ENCODE measurements at regions not wholly inside any gene's neighbourhood (a gene's known extent, or its start where the extent isn't known, plus 50 kb on each side); places are given as distances from the start of the nearest gene placed in this dataset.
A peak's percentile ranks its signal among the peaks of the same experiment; 100 is the strongest.
"Not testable (repeated sequence)": the region's sequence is repeated elsewhere in the genome, so short reads cannot be mapped to it uniquely, and the experiment has no call there.

GRCh38 chr12:94012590-94012989 is 135.8 kb upstream of the PLXNC1 start:
- DNase-seq: no peak
- Histone ChIP-seq H3K9me3 (no peaks in the 10 kb centered on the region), H3K4me3 (ENCODE audit: control insufficient read depth in 1 of 2, extremely low read depth in 1 of 2, low read length in 1 of 2) (no peak overlapping the region), H3K36me3 (ENCODE audit: control insufficient read depth in 2 of 2, extremely low read depth in 1 of 2, insufficient read depth in 1 of 2, low read length in 1 of 2) (no peaks in the 10 kb centered on the region), H3K4me1 (ENCODE audit: control insufficient read depth in 1 of 2, extremely low read depth in 1 of 2, insufficient read depth in 2 of 2, low read length in 2 of 2) (peaks cover 3 to 7% of the 10 kb centered on the region in 2 experiments), H3K27ac (ENCODE audit: low read length) (no peak overlapping the region), H3K27me3 (replicated peaks in 1 of 2; ENCODE audit: control insufficient read depth in 2 of 2, extremely low read depth in 1 of 2, insufficient read depth in 2 of 2, low read length in 1 of 2) (peaks cover 0 to 3% of the 10 kb centered on the region in 2 experiments)
- H3K9me3 Mint-ChIP-seq: peaks cover 11 to 23% (median 13%) of the 10 kb centered on the region in 3 donors
- H3K4me3 Mint-ChIP-seq: no peak overlapping the region
- no peak for ATAC-seq (replicated peaks in 1 of 4)
- peak overlapping the region in 1 of 2 donors; percentile 28 for H3K27ac Mint-ChIP-seq
- H3K27me3 Mint-ChIP-seq: no peaks in the 10 kb centered on the region
- H3K36me3 Mint-ChIP-seq: peaks cover 10% of the 10 kb centered on the region
- ChIA-PET POLR2A (no interaction called here), CTCF (interaction anchor here in 1 of 2 donors (0.7 kb wide), 1 partner anchor 75 kb away, joined by 4 read pairs; no protein-coding TSS in a partner anchor)
- peaks cover 16 to 31% (median 29%) of the 10 kb centered on the region in 3 donors for H3K4me1 Mint-ChIP-seq
- no CpG with 5 or more reads among the region's 1 CpG for WGBS (ENCODE audit: insufficient coverage)

DNA sequence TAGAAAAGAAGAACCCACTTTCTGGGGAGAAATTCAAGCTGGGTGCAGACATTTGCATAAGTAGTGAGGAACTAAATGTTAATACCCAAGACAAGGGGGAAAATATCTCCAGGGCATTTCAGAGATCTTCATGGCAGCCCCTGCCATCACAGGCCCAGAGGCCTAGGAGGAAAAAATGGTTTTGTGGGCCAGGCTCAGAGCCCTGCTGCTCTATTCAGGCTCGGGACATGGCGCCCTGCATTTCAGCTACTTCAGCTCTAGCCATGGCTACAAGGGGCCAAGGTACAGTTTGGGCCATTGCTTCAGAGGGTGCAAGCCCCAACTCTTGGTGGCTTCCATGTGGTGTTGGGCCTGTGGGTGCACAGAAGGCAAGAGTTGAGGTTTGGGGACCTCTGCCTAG is 131.1 kb upstream of the PLXNC1 start:
- DNase-seq; CTCF ChIA-PET; H3K4me3 ChIP-seq (ENCODE audit: control insufficient read depth in 1 of 2, extremely low read depth in 1 of 2, low read length in 1 of 2); H3K27ac Mint-ChIP-seq; H3K4me3 Mint-ChIP-seq; H3K36me3 ChIP-seq (ENCODE audit: control insufficient read depth in 2 of 2, extremely low read depth in 1 of 2, insufficient read depth in 1 of 2, low read length in 1 of 2); POLR2A ChIA-PET; H3K9me3 ChIP-seq; H3K4me1 ChIP-seq (ENCODE audit: control insufficient read depth in 1 of 2, extremely low read depth in 1 of 2, insufficient read depth in 2 of 2, low read length in 2 of 2); H3K27me3 Mint-ChIP-seq; ATAC-seq (replicated peaks in 1 of 4); H3K27me3 ChIP-seq (replicated peaks in 1 of 2; ENCODE audit: control insufficient read depth in 2 of 2, extremely low read depth in 1 of 2, insufficient read depth in 2 of 2, low read length in 1 of 2); H3K27ac ChIP-seq (ENCODE audit: low read length): not testable (repeated sequence)
- peaks cover 8 to 16% (median 15%) of the 10 kb centered on the region in 3 donors for H3K4me1 Mint-ChIP-seq
- peaks cover 14% of the 10 kb centered on the region for H3K36me3 Mint-ChIP-seq
- WGBS (ENCODE audit: insufficient coverage): 100% methylated on average over 2 of the region's 2 CpGs
- peaks cover 14 to 43% (median 21%) of the 10 kb centered on the region in 3 donors for H3K9me3 Mint-ChIP-seq

- no peak overlapping the region for H3K27ac Mint-ChIP-seq
- DNase-seq (no peak), ATAC-seq (replicated peaks in 1 of 4) (no peak)
- H3K4me3 ChIP-seq (ENCODE audit: control insufficient read depth in 1 of 2, extremely low read depth in 1 of 2, low read length in 1 of 2): no peak overlapping the region
- no peaks in the 10 kb centered on the region for H3K4me1 Mint-ChIP-seq
- H3K9me3 ChIP-seq: no peaks in the 10 kb centered on the region
- WGBS (ENCODE audit: insufficient coverage): 80% methylated on average over 1 of the region's 1 CpG
- no peaks in the 10 kb centered on the region for H3K36me3 ChIP-seq (ENCODE audit: control insufficient read depth in 2 of 2, extremely low read depth in 1 of 2, insufficient read depth in 1 of 2, low read length in 1 of 2)
- no peaks in the 10 kb centered on the region for H3K4me1 ChIP-seq (ENCODE audit: control insufficient read depth in 1 of 2, extremely low read depth in 1 of 2, insufficient read depth in 2 of 2, low read length in 2 of 2)
- no peaks in the 10 kb centered on the region for H3K27me3 ChIP-seq (replicated peaks in 1 of 2; ENCODE audit: control insufficient read depth in 2 of 2, extremely low read depth in 1 of 2, insufficient read depth in 2 of 2, low read length in 1 of 2)
- CTCF ChIA-PET: no interaction called here
- no peak overlapping the region for H3K27ac ChIP-seq (ENCODE audit: low read length)
- POLR2A ChIA-PET: no interaction called here
- H3K9me3 Mint-ChIP-seq: peaks cover 19 to 57% (median 39%) of the 10 kb centered on the region in 3 donors
- peaks cover 14% of the 10 kb centered on the region for H3K36me3 Mint-ChIP-seq
- no peak overlapping the region for H3K4me3 Mint-ChIP-seq
- H3K27me3 Mint-ChIP-seq: no peaks in the 10 kb centered on the region
Measured at GRCh38 chr12:94020335-94020734, 128.0 kb upstream of the PLXNC1 start.

- Histone ChIP-seq H3K27ac (ENCODE audit: low read length) (no peak overlapping the region), H3K4me3 (ENCODE audit: control insufficient read depth in 1 of 2, extremely low read depth in 1 of 2, low read length in 1 of 2) (no peak overlapping the region), H3K4me1 (ENCODE audit: control insufficient read depth in 1 of 2, extremely low read depth in 1 of 2, insufficient read depth in 2 of 2, low read length in 2 of 2) (no peaks in the 10 kb centered on the region), H3K36me3 (ENCODE audit: control insufficient read depth in 2 of 2, extremely low read depth in 1 of 2, insufficient read depth in 1 of 2, low read length in 1 of 2) (no peaks in the 10 kb centered on the region), H3K27me3 (replicated peaks in 1 of 2; ENCODE audit: control insufficient read depth in 2 of 2, extremely low read depth in 1 of 2, insufficient read depth in 2 of 2, low read length in 1 of 2) (no peaks in the 10 kb centered on the region), H3K9me3 (no peaks in the 10 kb centered on the region)
- CTCF ChIA-PET: interaction anchor here in 1 of 2 donors (1.5 kb wide), 1 partner anchor 77 kb away, joined by 3 read pairs; no protein-coding TSS in a partner anchor
- Mint-ChIP-seq H3K4me1 (no peaks in the 10 kb centered on the region), H3K36me3 (peaks cover 4% of the 10 kb centered on the region), H3K4me3 (no peak overlapping the region), H3K9me3 (peaks cover 12 to 37% (median 22%) of the 10 kb centered on the region in 3 donors), H3K27ac (no peak overlapping the region), H3K27me3 (no peaks in the 10 kb centered on the region)
- no peak for DNase-seq
- ATAC-seq (replicated peaks in 1 of 4): no peak
- POLR2A ChIA-PET: no interaction called here
Measured at GRCh38 chr12:94023879-94024278, 124.5 kb upstream of the PLXNC1 start.

DNA sequence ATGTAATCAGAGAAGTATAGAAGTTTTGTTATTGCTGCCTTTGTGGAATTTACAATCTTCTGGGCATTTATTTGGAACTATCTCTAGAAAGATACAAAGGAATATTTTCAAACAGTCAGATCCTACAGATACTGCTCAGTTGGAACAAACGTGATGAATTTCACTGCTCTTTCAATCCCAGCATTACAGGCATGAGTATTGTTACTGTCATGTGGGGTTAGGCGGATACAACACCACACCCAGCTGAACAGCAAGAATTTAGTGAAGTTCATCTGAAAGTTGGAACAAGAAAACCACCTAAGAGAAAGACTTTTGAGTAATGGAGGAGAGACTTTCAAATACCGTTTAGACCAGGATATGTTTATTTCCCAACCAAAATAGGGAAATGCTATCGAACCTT is 123.3 kb upstream of the PLXNC1 start:
- H3K4me3 ChIP-seq (ENCODE audit: control insufficient read depth in 1 of 2, extremely low read depth in 1 of 2, low read length in 1 of 2): no peak overlapping the region
- no peaks in the 10 kb centered on the region for H3K27me3 ChIP-seq (replicated peaks in 1 of 2; ENCODE audit: control insufficient read depth in 2 of 2, extremely low read depth in 1 of 2, insufficient read depth in 2 of 2, low read length in 1 of 2)
- ATAC-seq (replicated peaks in 1 of 4) (no peak), DNase-seq (no peak)
- no peak overlapping the region for H3K27ac ChIP-seq (ENCODE audit: low read length)
- WGBS (ENCODE audit: insufficient coverage): no CpG with 5 or more reads among the region's 4 CpGs
- Mint-ChIP-seq H3K36me3 (peaks cover 4% of the 10 kb centered on the region), H3K27ac (no peak overlapping the region), H3K4me1 (peaks cover 4 to 7% (median 6%) of the 10 kb centered on the region in 3 donors), H3K9me3 (peaks cover 9 to 34% (median 19%) of the 10 kb centered on the region in 3 donors), H3K27me3 (no peaks in the 10 kb centered on the region), H3K4me3 (no peak overlapping the region)
- CTCF ChIA-PET: no interaction called here
- H3K4me1 ChIP-seq (ENCODE audit: control insufficient read depth in 1 of 2, extremely low read depth in 1 of 2, insufficient read depth in 2 of 2, low read length in 2 of 2): no peaks in the 10 kb centered on the region
- POLR2A ChIA-PET: interaction anchor here in 1 of 2 donors (0.6 kb wide), 1 partner anchor 20 kb away, joined by 3 read pairs; no protein-coding TSS in a partner anchor
- no peaks in the 10 kb centered on the region for H3K9me3 ChIP-seq
- H3K36me3 ChIP-seq (ENCODE audit: control insufficient read depth in 2 of 2, extremely low read depth in 1 of 2, insufficient read depth in 1 of 2, low read length in 1 of 2): no peaks in the 10 kb centered on the region

GRCh38 chr12:94025756-94026155 is 122.6 kb upstream of the PLXNC1 start:
- no peak overlapping the region for H3K27ac Mint-ChIP-seq
- peaks cover 11 to 14% (median 13%) of the 10 kb centered on the region in 3 donors for H3K4me1 Mint-ChIP-seq
- DNase-seq (no peak), ATAC-seq (replicated peaks in 1 of 4) (no peak)
- no peaks in the 10 kb centered on the region for H3K9me3 ChIP-seq
- H3K36me3 ChIP-seq (ENCODE audit: control insufficient read depth in 2 of 2, extremely low read depth in 1 of 2, insufficient read depth in 1 of 2, low read length in 1 of 2): no peaks in the 10 kb centered on the region
- no CpG with 5 or more reads among the region's 1 CpG for WGBS (ENCODE audit: insufficient coverage)
- POLR2A ChIA-PET: no interaction called here
- H3K4me3 Mint-ChIP-seq: no peak overlapping the region
- peaks cover 4% of the 10 kb centered on the region for H3K36me3 Mint-ChIP-seq
- no peaks in the 10 kb centered on the region for H3K27me3 ChIP-seq (replicated peaks in 1 of 2; ENCODE audit: control insufficient read depth in 2 of 2, extremely low read depth in 1 of 2, insufficient read depth in 2 of 2, low read length in 1 of 2)
- H3K27me3 Mint-ChIP-seq: no peaks in the 10 kb centered on the region
- CTCF ChIA-PET: no interaction called here
- no peak overlapping the region for H3K4me3 ChIP-seq (ENCODE audit: control insufficient read depth in 1 of 2, extremely low read depth in 1 of 2, low read length in 1 of 2)
- H3K4me1 ChIP-seq (ENCODE audit: control insufficient read depth in 1 of 2, extremely low read depth in 1 of 2, insufficient read depth in 2 of 2, low read length in 2 of 2): peaks cover 4 to 6% of the 10 kb centered on the region in 2 experiments
- peaks cover 9 to 34% (median 19%) of the 10 kb centered on the region in 3 donors for H3K9me3 Mint-ChIP-seq
- no peak overlapping the region for H3K27ac ChIP-seq (ENCODE audit: low read length)

- H3K27me3 ChIP-seq (replicated peaks in 1 of 2; ENCODE audit: control insufficient read depth in 2 of 2, extremely low read depth in 1 of 2, insufficient read depth in 2 of 2, low read length in 1 of 2): no peaks in the 10 kb centered on the region
- POLR2A ChIA-PET: no interaction called here
- no peak for ATAC-seq (replicated peaks in 1 of 4)
Measured at GRCh38 chr12:94026596-94026995, 121.8 kb upstream of the PLXNC1 start.

More at GRCh38 chr12:94026596-94026995, 121.8 kb upstream of the PLXNC1 start:
- Mint-ChIP-seq H3K27ac (no peak overlapping the region), H3K9me3 (peaks cover 9 to 30% (median 19%) of the 10 kb centered on the region in 3 donors), H3K27me3 (no peaks in the 10 kb centered on the region), H3K4me1 (peaks cover 19 to 23% (median 21%) of the 10 kb centered on the region in 3 donors), H3K4me3 (no peak overlapping the region), H3K36me3 (no peaks in the 10 kb centered on the region)
- Histone ChIP-seq H3K36me3 (ENCODE audit: control insufficient read depth in 2 of 2, extremely low read depth in 1 of 2, insufficient read depth in 1 of 2, low read length in 1 of 2) (no peaks in the 10 kb centered on the region), H3K27ac (ENCODE audit: low read length) (no peak overlapping the region), H3K9me3 (no peaks in the 10 kb centered on the region), H3K4me3 (ENCODE audit: control insufficient read depth in 1 of 2, extremely low read depth in 1 of 2, low read length in 1 of 2) (no peak overlapping the region), H3K4me1 (ENCODE audit: control insufficient read depth in 1 of 2, extremely low read depth in 1 of 2, insufficient read depth in 2 of 2, low read length in 2 of 2) (peaks cover 13% of the 10 kb centered on the region in 2 experiments)
- DNase-seq: no peak
- CTCF ChIA-PET: no interaction called here
